A673 (cell line): ENCODE measurements at regions not wholly inside any gene's neighbourhood (a gene's known extent, or its start where the extent isn't known, plus 50 kb on each side); places are given as distances from the start of the nearest gene placed in this dataset.

Source experiments
- BruUV-seq: library from RNA; stranded (reverse); fragments of 400-500 nt; replicated peaks from 2 replicates; lab custom pipeline; 2021; lab: Mats Ljungman, UMichigan
- CTCF ChIA-PET: fragments of 300-600 bp; sonication (Branson Sonifier 250); formaldehyde crosslinking; loops from one replicate; lab custom pipeline; 2022; ENCODE audit warnings: antibody characterized with exemption; lab: Charles Lee
- POLR2A ChIA-PET: fragments of 300-600 bp; sonication (Branson Sonifier 250); formaldehyde crosslinking; loops from one replicate; lab custom pipeline; 2022; ENCODE audit warnings: antibody characterized with exemption; ENCODE audit not compliant: low non-redundant PET; lab: Charles Lee
- DNase-seq: peaks from one replicate; pipeline ENCODE4 v3.0.0-alpha.2; 2015; ENCODE audit warnings: low spot score
- H3K27ac ChIP-seq: fragments of 200-600 bp; sonication (generic); 2 replicates; pipeline ENCODE4 v1.5.1; 2016; ENCODE audit warnings: mixed run types, low read depth, mild to moderate bottlenecking, mixed read lengths, antibody characterized with exemption, low read length; ENCODE audit not compliant: poor library complexity, severe bottlenecking
- H3K27me3 ChIP-seq: fragments of 200-600 bp; sonication (generic); replicated peaks from 2 replicates; pipeline ENCODE4 v1.6.1; 2017; ENCODE audit warnings: mixed run types, low read depth, mild to moderate bottlenecking, mixed read lengths, antibody characterized with exemption, low read length; ENCODE audit not compliant: insufficient read depth, poor library complexity
- H3K36me3 ChIP-seq: fragments of 200-600 bp; sonication (generic); 2 replicates; pipeline ENCODE4 v1.6.1; 2016; ENCODE audit warnings: mixed run types, mild to moderate bottlenecking, mixed read lengths, antibody characterized with exemption, low read length; ENCODE audit not compliant: insufficient read depth, poor library complexity, severe bottlenecking
- H3K4me1 ChIP-seq: fragments of 200-600 bp; sonication (generic); 2 replicates; pipeline ENCODE4 v1.6.1; 2017; ENCODE audit warnings: mixed run types, mild to moderate bottlenecking, mixed read lengths, antibody characterized with exemption, low read length; ENCODE audit not compliant: insufficient read depth, poor library complexity, severe bottlenecking
- H3K4me3 ChIP-seq: fragments of 200-600 bp; sonication (generic); 2 replicates; pipeline ENCODE4 v1.5.1; 2016; ENCODE audit warnings: low read depth, mixed run types, mild to moderate bottlenecking, mixed read lengths, low read length; ENCODE audit not compliant: poor library complexity, severe bottlenecking
- H3K9me3 ChIP-seq: fragments of 200-600 bp; sonication (generic); 2 replicates; pipeline ENCODE4 v1.6.1; 2016; ENCODE audit warnings: mixed run types, low read depth, mild to moderate bottlenecking, mixed read lengths, antibody characterized with exemption, low read length; ENCODE audit not compliant: poor library complexity, severe bottlenecking
- CTCF ChIP-seq: fragments of 300-800, 200-600 bp; sonication (generic); conservative IDR thresholded peaks from 2 replicates; pipeline ENCODE4 v1.5.1; 2017; ENCODE audit warnings: low read depth, mild to moderate bottlenecking, antibody characterized with exemption, low read length, moderate library complexity, mixed read lengths
- EZH2 ChIP-seq: fragments of 200-600 bp; sonication (generic); IDR thresholded peaks from 2 replicates; pipeline ENCODE4 v1.6.1; 2017; ENCODE audit warnings: borderline replicate concordance, low read depth, mild to moderate bottlenecking, mixed read lengths, antibody characterized with exemption, low read length; ENCODE audit not compliant: poor library complexity, severe bottlenecking
- intact Hi-C: fragments of 100-400 bp; cut with micrococcal nuclease; formaldehyde crosslinking; loops from one replicate; pipeline ENCODE4 v1.10.0; 2022; ENCODE audit not compliant: unreplicated experiment

- no peak for TF ChIP-seq EZH2
- no peak for TF ChIP-seq CTCF
- Histone ChIP-seq H3K4me1 (no peaks in the 10 kb centered on the region), H3K9me3 (no peaks in the 10 kb centered on the region), H3K4me3 (no peak overlapping the region), H3K27me3 (no peaks in the 10 kb centered on the region), H3K36me3 (no peaks in the 10 kb centered on the region), H3K27ac (no peak overlapping the region)
- BruUV-seq, result no TSS peak
- intact Hi-C loops, result no loop called here
- POLR2A ChIA-PET, result no interaction called here
- CTCF ChIA-PET, result no interaction called here
- DNase-seq, result no peak
These were observed 255.9 kb downstream of the TXNL1 start for GRCh38 chr18:56382541-56382940.

- TF ChIP-seq EZH2 (no peak), CTCF (no peak)
- H3K27ac ChIP-seq, result no peak overlapping the region
- ChIA-PET POLR2A (no interaction called here), CTCF (no interaction called here)
- H3K9me3 ChIP-seq, result no peaks in the 10 kb centered on the region
- no peaks in the 10 kb centered on the region for H3K4me1 ChIP-seq
- no peaks in the 10 kb centered on the region for H3K27me3 ChIP-seq
- no peaks in the 10 kb centered on the region for H3K36me3 ChIP-seq
- no TSS peak for BruUV-seq
- intact Hi-C loops, result no loop called here
- H3K4me3 ChIP-seq, result no peak overlapping the region
- no peak for DNase-seq
These were observed 257.2 kb downstream of the TXNL1 start for GRCh38 chr18:56381196-56381595.

GRCh38 chr18:56380685-56381084, 257.7 kb downstream of the TXNL1 start:
- H3K27ac ChIP-seq, result no peak overlapping the region
- POLR2A ChIA-PET, result no interaction called here
- no peaks in the 10 kb centered on the region for H3K4me1 ChIP-seq
- BruUV-seq, result no TSS peak
- no peaks in the 10 kb centered on the region for H3K9me3 ChIP-seq
- no peaks in the 10 kb centered on the region for H3K36me3 ChIP-seq
- intact Hi-C loops, result no loop called here
- CTCF ChIA-PET, result no interaction called here
- DNase-seq, result no peak
- H3K27me3 ChIP-seq, result no peaks in the 10 kb centered on the region
- H3K4me3 ChIP-seq, result no peak overlapping the region
- TF ChIP-seq CTCF, result no peak
- no peak for TF ChIP-seq EZH2
